IMR-90 (cell line): ENCODE measurements at regions not wholly inside any gene's neighbourhood (a gene's known extent, or its start where the extent isn't known, plus 50 kb on each side); places are given as distances from the start of the nearest gene placed in this dataset.

Experiments
- ATAC-seq: fragments of 200-7000 bp; cut with Tn5 transposase; 2 replicates; pipeline ENCODE4 v1.9.1; 2020; ENCODE audit warnings: low read depth, mild to moderate bottlenecking, moderate library complexity
- BruUV-seq: library from RNA; stranded (reverse); fragments of 400-500 nt; replicated peaks from 2 replicates; lab custom pipeline; 2021; lab: Mats Ljungman, UMichigan
- CTCF ChIA-PET: fragments of 300-600 bp; formaldehyde crosslinking; extraction: SDS; loops from one replicate; lab custom pipeline; 2021; ENCODE audit warnings: antibody characterized with exemption; lab: Yijun Ruan, JAX
- POLR2A ChIA-PET: fragments of 300-600 bp; sonication (Branson Sonifier 250); formaldehyde crosslinking; loops from one replicate; lab custom pipeline; 2022; ENCODE audit warnings: antibody characterized with exemption; ENCODE audit not compliant: unreplicated experiment; lab: Charles Lee
- DNase-seq: peaks from one replicate; pipeline ENCODE4 v3.0.0; 2013
- H2AFZ ChIP-seq: replicated peaks from 2 replicates; pipeline ENCODE3; 2013; ENCODE audit warnings: low read length, mild to moderate bottlenecking; ENCODE audit not compliant: poor library complexity
- H2AK5ac ChIP-seq: 2 replicates; pipeline ENCODE4 v1.6.1; 2013; ENCODE audit warnings: low read depth, low read length, inconsistent platforms
- H2AK9ac ChIP-seq: replicated peaks from 2 replicates; pipeline ENCODE3; 2013; ENCODE audit warnings: mild to moderate bottlenecking, low read depth, low read length, moderate library complexity; ENCODE audit not compliant: poor library complexity
- H2BK120ac ChIP-seq: 2 replicates; pipeline ENCODE4 v1.6.1; 2013; ENCODE audit warnings: low read depth, low read length, inconsistent platforms
- H2BK15ac ChIP-seq: 3 replicates; pipeline ENCODE4 v1.6.1; 2013; ENCODE audit warnings: low read depth, low read length, inconsistent platforms
- H2BK20ac ChIP-seq: 2 replicates; pipeline ENCODE4 v1.6.1; 2013; ENCODE audit warnings: low read depth, mild to moderate bottlenecking, inconsistent platforms, low read length, moderate library complexity
- H2BK5ac ChIP-seq: 2 replicates; pipeline ENCODE4 v1.6.1; 2013; ENCODE audit warnings: mild to moderate bottlenecking, low read depth, low read length, inconsistent platforms; ENCODE audit not compliant: poor library complexity, severe bottlenecking
- H3K14ac ChIP-seq: replicated peaks from 2 replicates; pipeline ENCODE4 v1.6.1; 2013; ENCODE audit warnings: low read depth, low read length, inconsistent platforms
- H3K18ac ChIP-seq: 2 replicates; pipeline ENCODE4 v1.6.1; 2013; ENCODE audit warnings: low read depth, low read length, control low read depth
- H3K23ac ChIP-seq: 2 replicates; pipeline ENCODE4 v1.6.1; 2013; ENCODE audit warnings: low read depth, low read length, inconsistent platforms
- H3K27ac ChIP-seq: 2 replicates; pipeline ENCODE4 v1.5.1; 2013; ENCODE audit warnings: mild to moderate bottlenecking, control low read depth, low read length; ENCODE audit not compliant: insufficient read depth
- H3K27me3 ChIP-seq: 2 replicates; pipeline ENCODE4 v1.6.1; 2013; ENCODE audit warnings: low read length; ENCODE audit not compliant: control insufficient read depth, insufficient read depth
- H3K36me3 ChIP-seq: 2 replicates; pipeline ENCODE4 v1.6.1; 2013; ENCODE audit warnings: low read length, mixed read lengths; ENCODE audit not compliant: control insufficient read depth, insufficient read depth
- H3K4ac ChIP-seq: 2 replicates; pipeline ENCODE4 v1.6.1; 2013; ENCODE audit warnings: low read depth, low read length, inconsistent platforms
- H3K4me1 ChIP-seq: 2 replicates; pipeline ENCODE4 v1.6.1; 2013; ENCODE audit warnings: low read length, mixed read lengths; ENCODE audit not compliant: control insufficient read depth, insufficient read depth
- H3K4me2 ChIP-seq: 2 replicates; pipeline ENCODE4 v1.6.1; 2013; ENCODE audit warnings: low read depth, mild to moderate bottlenecking, control low read depth, low read length, moderate library complexity
- H3K4me3 ChIP-seq: 2 replicates; pipeline ENCODE4 v1.5.1; 2013; ENCODE audit warnings: low read depth, mild to moderate bottlenecking, control low read depth, low read length, moderate library complexity; ENCODE audit not compliant: insufficient read depth
- H3K56ac ChIP-seq: 2 replicates; pipeline ENCODE4 v1.6.1; 2013; ENCODE audit warnings: low read length, inconsistent platforms; ENCODE audit not compliant: insufficient read depth; ENCODE audit errors: extremely low read depth
- H3K79me1 ChIP-seq, 2 experiments: 2 replicates each; pipeline ENCODE4 v1.6.1; 2013; ENCODE audit warnings: low read length in 2 of 2, inconsistent platforms in 1 of 2, low read depth in 1 of 2
- H3K9ac ChIP-seq: 2 replicates; pipeline ENCODE4 v1.6.1; 2013; ENCODE audit warnings: low read depth, low read length, control low read depth
- H3K9me1 ChIP-seq: 2 replicates; pipeline ENCODE4 v1.6.1; 2013; ENCODE audit warnings: low read length, inconsistent platforms; ENCODE audit not compliant: insufficient read depth
- H3K9me3 ChIP-seq: 2 replicates; pipeline ENCODE4 v1.6.1; 2013; ENCODE audit warnings: low read length; ENCODE audit not compliant: control insufficient read depth, insufficient read depth
- H4K20me1 ChIP-seq: 2 replicates; pipeline ENCODE4 v1.6.1; 2013; ENCODE audit warnings: low read length, inconsistent platforms; ENCODE audit not compliant: insufficient read depth
- H4K5ac ChIP-seq: 2 replicates; pipeline ENCODE4 v1.6.1; 2013; ENCODE audit warnings: mild to moderate bottlenecking, low read depth, low read length, control low read depth
- H4K8ac ChIP-seq, 2 experiments: 2 replicates each; pipeline ENCODE4 v1.6.1; 2013; ENCODE audit warnings: low read depth in 2 of 2, low read length in 2 of 2, control low read depth in 1 of 2, inconsistent platforms in 1 of 2
- H4K91ac ChIP-seq: 2 replicates; pipeline ENCODE4 v1.6.1; 2013; ENCODE audit warnings: low read depth, low read length, inconsistent platforms; ENCODE audit not compliant: insufficient read depth
- CEBPB ChIP-seq: IDR thresholded peaks from 2 replicates; pipeline ENCODE4 v1.6.1; 2012; ENCODE audit warnings: low read depth, low read length, improper control_type of control experiment
- CHD1 ChIP-seq: IDR thresholded peaks from 2 replicates; pipeline ENCODE4 v1.6.1; 2012; ENCODE audit warnings: low read depth, low read length, improper control_type of control experiment
- CTCF ChIP-seq: conservative IDR thresholded peaks from 2 replicates; pipeline ENCODE4 v1.5.1; 2012; ENCODE audit warnings: mild to moderate bottlenecking, low read depth, low read length, improper control_type of control experiment
- MXI1 ChIP-seq: IDR thresholded peaks from 2 replicates; pipeline ENCODE4 v1.6.1; 2012; ENCODE audit warnings: low read depth, mild to moderate bottlenecking, low read length, moderate library complexity, borderline replicate concordance
- POLR2A ChIP-seq: IDR thresholded peaks from 2 replicates; pipeline ENCODE4 v1.6.1; 2012; ENCODE audit warnings: mild to moderate bottlenecking, low read depth, low read length
- RCOR1 ChIP-seq: IDR thresholded peaks from 2 replicates; pipeline ENCODE4 v1.6.1; 2012; ENCODE audit warnings: mild to moderate bottlenecking, low read length, improper control_type of control experiment; ENCODE audit not compliant: insufficient replicate concordance
- USF2 ChIP-seq: fragments of 150-350 bp; IDR thresholded peaks from 2 replicates; pipeline ENCODE4 v1.6.1; 2017; ENCODE audit warnings: mild to moderate bottlenecking, antibody characterized with exemption, low read length, low read depth
- WGBS, 2 experiments: methylation state at CpG; one replicate each; pipeline versions ENCODE4 v1.1.5 to v1.1.7; 2013; ENCODE audit warnings: missing lambda C conversion rate in 2 of 2; ENCODE audit not compliant: insufficient read length in 1 of 2; ENCODE audit errors: extremely low coverage in 2 of 2; 5-methylcytosine and 5-hydroxymethylcytosine counted together
- dilution Hi-C: fragments of 300-500 bp; cut with HindIII; formaldehyde crosslinking; loops from one replicate; pipeline ENCODE4 v1.14.3; 2018; ENCODE audit warnings: low sequenced_read_pairs; ENCODE audit not compliant: unreplicated experiment
- in situ Hi-C: fragments of 300-500 bp; cut with MboI; formaldehyde crosslinking; loops from 3 replicates; pipeline ENCODE4 v1.14.3; 2019; ENCODE audit warnings: low sequenced_read_pairs, inconsistent platforms, mixed read lengths
- intact Hi-C: fragments of 100-400 bp; cut with micrococcal nuclease; formaldehyde crosslinking; loops from 2 replicates; pipeline ENCODE4 v1.10.0; 2022

- Histone ChIP-seq H2BK5ac (no peak overlapping the region), H4K5ac (no peak overlapping the region), H4K20me1 (no peaks in the 10 kb centered on the region), H2BK20ac (no peak overlapping the region), H2AK9ac (no peak overlapping the region), H4K91ac (no peak overlapping the region), H3K4me2 (no peak overlapping the region), H3K36me3 (no peaks in the 10 kb centered on the region), H4K8ac (no peak overlapping the region), H3K14ac (no peak overlapping the region), H2AFZ (no peak overlapping the region), H3K4ac (no peak overlapping the region), H3K56ac (no peak overlapping the region), H3K9me3 (peaks cover 6% of the 10 kb centered on the region; the same call in 1 of the 2 replicates), H3K18ac (no peak overlapping the region), H3K9ac (no peak overlapping the region), H2BK15ac (no peak overlapping the region), H3K23ac (no peak overlapping the region), H3K9me1 (no peaks in the 10 kb centered on the region), H2AK5ac (no peak overlapping the region), H3K27me3 (no peaks in the 10 kb centered on the region), H3K4me1 (no peaks in the 10 kb centered on the region), H3K79me1 (no peaks in the 10 kb centered on the region), H3K4me3 (no peak overlapping the region), H3K27ac (no peak overlapping the region), H2BK120ac (no peak overlapping the region)
- WGBS, 2 experiments, result no CpG with 5 or more reads among the region's 2 CpGs
- no peak for ATAC-seq
- intact Hi-C loops, result no loop called here
- no peak for DNase-seq
- ChIA-PET CTCF (no interaction called here), POLR2A (no interaction called here)
- dilution Hi-C loops, result no loop called here
- no TSS peak for BruUV-seq
- in situ Hi-C loops, result no loop called here
- TF ChIP-seq MXI1, result no peak
- TF ChIP-seq CEBPB, result no peak
- no peak for TF ChIP-seq POLR2A
- TF ChIP-seq RCOR1, result no peak
- TF ChIP-seq CTCF, result no peak
- no peak for TF ChIP-seq USF2
- TF ChIP-seq CHD1, result no peak
Observed at GRCh38 chr9:117470902-117471301, 56.0 kb upstream of the ASTN2 start.
